Heart left ventricle (tissue), 13 donors: ENCODE measurements at regions not wholly inside any gene's neighbourhood (a gene's known extent, or its start where the extent isn't known, plus 50 kb on each side); places are given as distances from the start of the nearest gene placed in this dataset.
"Not testable (repeated sequence)": the region's sequence is repeated elsewhere in the genome, so short reads cannot be mapped to it uniquely, and the experiment has no call there.

Source experiments
- POLR2A ChIP-seq, 2 donors: fragments of 450-650 bp; IDR thresholded peaks; one replicate each; pipeline ENCODE4 v1.6.1; 2017; ENCODE audit warnings: antibody characterized with exemption in 2 of 2, mild to moderate bottlenecking in 2 of 2, moderate library complexity in 2 of 2
- TF ChIP-seq, protein P1 (sequence below), 12 donors: fragments of 200-600 bp; sonication (generic) in 4 of 12; IDR thresholded peaks; one replicate each; pipeline versions ENCODE4 v1.5.0 to v1.8.0; 2018 to 2022; ENCODE audit warnings: antibody characterized with exemption in 12 of 12, mild to moderate bottlenecking in 5 of 12
- donor health status: ischemic (EF 13 %, LVEDD 7.1; RV severe dilation, severe dysfunction).
- donor health status: DM: no; HTN: yes; CAD: no.
- donor health status: DM: no; HTN: no; CAD: no.
- donor health status: ischemic (EF 25% LVEDD 6.9; RV normal size, moderate dysfunction).
- donor health status: ischemic (EF 25% LVEDD 5.7; RV mildly dilated, moderate dysfunction).
- donor health status: ischemic (EF 35%, LVEDD 5.7; RV mildly dilated, moderate dysfunction).
- donor health status: nonischemic (EF 11% LVEDD 7.7; RV severe dilation, severe dysfunction).
- donor health status: DM: yes; HTN: yes; CAD: no.
- donor health status: PGD.
- donor health status: ischemic (EF 29% LVEDD 5.4; RV normal size, mild dysfunction).
- donor health status: nonischemic (EF 23%, LVEDD 6.1; RV moderate dilation, normal function).

DNA sequence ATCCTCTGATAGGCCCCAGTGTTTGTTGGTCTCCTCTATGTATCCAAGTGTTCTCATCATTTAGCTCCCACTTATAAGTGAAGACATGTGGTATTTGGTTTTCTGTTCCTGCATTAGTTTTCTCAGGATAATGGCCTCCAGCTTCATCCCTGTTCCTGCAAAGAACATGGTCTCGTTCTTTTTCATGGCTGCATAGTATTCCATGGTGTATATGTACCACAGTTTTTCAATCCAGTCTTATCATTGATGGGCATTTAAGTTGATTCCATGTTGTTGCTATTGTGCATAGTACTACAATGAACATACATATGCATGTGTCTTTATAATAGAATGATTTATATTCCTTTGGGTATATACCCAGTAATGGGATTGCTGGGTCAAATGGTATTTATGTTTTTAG, 406.9 kb downstream of the UTRN start:
- TF ChIP-seq, protein P1, sequence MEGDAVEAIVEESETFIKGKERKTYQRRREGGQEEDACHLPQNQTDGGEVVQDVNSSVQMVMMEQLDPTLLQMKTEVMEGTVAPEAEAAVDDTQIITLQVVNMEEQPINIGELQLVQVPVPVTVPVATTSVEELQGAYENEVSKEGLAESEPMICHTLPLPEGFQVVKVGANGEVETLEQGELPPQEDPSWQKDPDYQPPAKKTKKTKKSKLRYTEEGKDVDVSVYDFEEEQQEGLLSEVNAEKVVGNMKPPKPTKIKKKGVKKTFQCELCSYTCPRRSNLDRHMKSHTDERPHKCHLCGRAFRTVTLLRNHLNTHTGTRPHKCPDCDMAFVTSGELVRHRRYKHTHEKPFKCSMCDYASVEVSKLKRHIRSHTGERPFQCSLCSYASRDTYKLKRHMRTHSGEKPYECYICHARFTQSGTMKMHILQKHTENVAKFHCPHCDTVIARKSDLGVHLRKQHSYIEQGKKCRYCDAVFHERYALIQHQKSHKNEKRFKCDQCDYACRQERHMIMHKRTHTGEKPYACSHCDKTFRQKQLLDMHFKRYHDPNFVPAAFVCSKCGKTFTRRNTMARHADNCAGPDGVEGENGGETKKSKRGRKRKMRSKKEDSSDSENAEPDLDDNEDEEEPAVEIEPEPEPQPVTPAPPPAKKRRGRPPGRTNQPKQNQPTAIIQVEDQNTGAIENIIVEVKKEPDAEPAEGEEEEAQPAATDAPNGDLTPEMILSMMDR (IDR thresholded peaks at IDR 0.05), result not testable (repeated sequence)
- TF ChIP-seq POLR2A (IDR thresholded peaks at IDR 0.05), result not testable (repeated sequence)
